ENCODE measurements at regions not wholly inside any gene's neighbourhood (a gene's known extent, or its start where the extent isn't known, plus 50 kb on each side); places are given as distances from the start of the nearest gene placed in this dataset.

DNA sequence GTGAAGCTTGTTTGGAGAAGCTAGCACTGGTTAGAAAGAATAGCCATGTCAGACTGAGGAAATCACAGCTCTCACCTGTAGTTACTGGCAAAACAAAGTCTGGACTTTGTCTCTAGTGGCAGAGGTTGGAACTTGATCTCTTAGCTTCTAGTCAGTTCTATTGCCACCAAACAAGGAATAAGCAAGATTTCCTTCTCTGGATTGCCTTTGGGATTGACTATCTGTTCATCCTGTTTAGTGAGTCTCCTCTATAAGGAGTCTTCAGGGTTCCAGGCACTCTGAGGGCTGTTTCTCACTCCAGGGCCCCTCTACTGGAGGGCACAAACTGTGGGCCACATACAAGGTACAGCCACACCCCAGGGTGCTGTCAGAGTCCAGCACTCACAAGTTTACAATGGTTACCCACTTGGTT, 426.6 kb upstream of the THBS1 start:
- H3K4me1 ChIP-seq: peaks cover 0 to 37% (median 15%) of the 10 kb centered on the region in 4 donors
- H3K36me3 ChIP-seq: no peaks in the 10 kb centered on the region
- TF ChIP-seq, protein P1, sequence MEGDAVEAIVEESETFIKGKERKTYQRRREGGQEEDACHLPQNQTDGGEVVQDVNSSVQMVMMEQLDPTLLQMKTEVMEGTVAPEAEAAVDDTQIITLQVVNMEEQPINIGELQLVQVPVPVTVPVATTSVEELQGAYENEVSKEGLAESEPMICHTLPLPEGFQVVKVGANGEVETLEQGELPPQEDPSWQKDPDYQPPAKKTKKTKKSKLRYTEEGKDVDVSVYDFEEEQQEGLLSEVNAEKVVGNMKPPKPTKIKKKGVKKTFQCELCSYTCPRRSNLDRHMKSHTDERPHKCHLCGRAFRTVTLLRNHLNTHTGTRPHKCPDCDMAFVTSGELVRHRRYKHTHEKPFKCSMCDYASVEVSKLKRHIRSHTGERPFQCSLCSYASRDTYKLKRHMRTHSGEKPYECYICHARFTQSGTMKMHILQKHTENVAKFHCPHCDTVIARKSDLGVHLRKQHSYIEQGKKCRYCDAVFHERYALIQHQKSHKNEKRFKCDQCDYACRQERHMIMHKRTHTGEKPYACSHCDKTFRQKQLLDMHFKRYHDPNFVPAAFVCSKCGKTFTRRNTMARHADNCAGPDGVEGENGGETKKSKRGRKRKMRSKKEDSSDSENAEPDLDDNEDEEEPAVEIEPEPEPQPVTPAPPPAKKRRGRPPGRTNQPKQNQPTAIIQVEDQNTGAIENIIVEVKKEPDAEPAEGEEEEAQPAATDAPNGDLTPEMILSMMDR (IDR thresholded peaks at IDR 0.05): no peak
- no peak for DNase-seq
- intact Hi-C loops (cut with DNase I; ENCODE audit: low total_unique reads): no loop called here
- H3K4me3 ChIP-seq: no peak overlapping the region
- no peaks in the 10 kb centered on the region for H3K9me3 ChIP-seq
- no peak overlapping the region for H3K27ac ChIP-seq
- H3K27me3 ChIP-seq: no peaks in the 10 kb centered on the region

DNA sequence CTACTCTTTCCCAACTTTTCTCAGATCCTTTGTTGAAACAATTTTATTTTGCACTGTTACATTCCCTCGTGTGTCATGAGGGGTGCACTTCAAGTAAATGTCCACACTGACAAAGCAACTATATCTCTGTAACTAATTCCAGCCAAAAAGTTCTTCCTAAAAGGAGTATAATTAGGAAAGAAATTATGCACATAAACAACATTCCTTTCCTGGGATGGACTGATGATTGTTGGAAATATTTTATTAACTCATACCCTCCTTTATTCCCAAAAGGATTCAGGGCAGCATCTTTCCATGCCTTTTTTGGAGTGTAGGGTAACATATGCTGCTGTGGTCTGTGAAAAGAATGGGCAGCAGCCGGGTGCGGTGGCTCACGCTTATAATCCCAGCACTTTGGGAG, 426.1 kb upstream of the THBS1 start:
- H3K27me3 ChIP-seq: no peaks in the 10 kb centered on the region
- no peak for DNase-seq
- no peak overlapping the region for H3K4me3 ChIP-seq
- H3K36me3 ChIP-seq: no peaks in the 10 kb centered on the region
- H3K4me1 ChIP-seq: peaks cover 0 to 37% (median 15%) of the 10 kb centered on the region in 4 donors
- no peak overlapping the region for H3K27ac ChIP-seq
- intact Hi-C loops (cut with DNase I; ENCODE audit: low total_unique reads): no loop called here
- no peaks in the 10 kb centered on the region for H3K9me3 ChIP-seq
- TF ChIP-seq, protein P1 (IDR thresholded peaks at IDR 0.05): no peak

DNA sequence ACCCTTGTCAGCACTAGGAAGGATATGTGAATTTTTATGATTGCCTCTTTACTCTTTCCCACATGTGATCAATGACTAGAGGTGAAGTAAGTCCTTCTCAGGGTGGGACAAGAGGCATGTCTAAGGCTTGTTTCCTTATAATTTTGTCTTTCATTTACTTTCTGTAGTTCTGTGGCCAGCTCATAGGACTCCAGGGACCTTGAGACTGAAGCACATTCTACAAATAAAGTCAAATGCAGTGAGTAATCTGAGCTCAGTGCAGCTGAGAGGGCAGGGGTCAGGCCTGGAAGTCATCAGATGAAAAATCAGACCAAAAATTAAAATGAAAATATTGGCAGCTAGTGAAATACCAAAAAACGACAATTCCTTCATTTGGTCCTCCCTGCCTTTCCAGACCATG, 424.7 kb upstream of the THBS1 start:
- Histone ChIP-seq H3K27me3 (no peaks in the 10 kb centered on the region), H3K4me1 (peaks cover 0 to 37% (median 15%) of the 10 kb centered on the region in 4 donors), H3K36me3 (no peaks in the 10 kb centered on the region), H3K9me3 (no peaks in the 10 kb centered on the region), H3K27ac (peak overlapping the region; percentile 44 to 57), H3K4me3 (no peak overlapping the region)
- TF ChIP-seq, protein P1 (IDR thresholded peaks at IDR 0.05): no peak
- intact Hi-C loops (cut with DNase I; ENCODE audit: low total_unique reads): no loop called here
- peak in 1 of 2 donors; percentile 29 for DNase-seq

DNA sequence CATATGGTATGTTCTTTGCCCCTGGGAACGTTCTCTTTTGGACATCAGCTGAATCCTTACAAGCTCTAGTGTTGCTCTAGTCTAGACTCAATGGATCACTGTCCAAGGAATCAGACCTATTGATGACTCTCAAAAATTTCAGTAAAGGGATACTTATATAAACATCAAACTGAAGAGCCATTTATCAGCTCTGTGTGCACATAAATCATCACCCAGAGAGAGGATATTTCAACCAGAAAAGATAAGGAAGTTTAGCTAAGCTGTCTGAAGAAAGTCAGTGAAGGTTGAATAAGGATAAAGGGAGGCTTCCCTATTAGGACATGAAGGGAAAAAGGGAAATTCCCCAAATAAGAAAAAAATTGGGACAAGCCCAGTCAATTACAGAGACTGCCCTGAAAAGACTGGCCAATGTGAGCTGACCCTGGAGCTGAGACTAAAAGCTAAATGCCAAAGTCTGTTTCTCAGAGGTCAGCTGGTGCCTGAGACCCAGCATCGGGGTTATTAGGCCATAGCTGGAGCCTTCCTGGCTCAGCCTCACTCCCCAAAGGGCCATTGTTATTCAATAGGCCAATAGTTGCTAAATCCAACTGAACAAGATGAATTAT, 424.1 kb upstream of the THBS1 start:
- Histone ChIP-seq H3K9me3 (no peaks in the 10 kb centered on the region), H3K27me3 (no peaks in the 10 kb centered on the region), H3K4me3 (no peak overlapping the region), H3K27ac (peak overlapping the region; percentile 44 to 57), H3K36me3 (no peaks in the 10 kb centered on the region), H3K4me1 (peaks cover 0 to 37% (median 15%) of the 10 kb centered on the region in 4 donors)
- TF ChIP-seq, protein P1 (IDR thresholded peaks at IDR 0.05): no peak
- intact Hi-C loops (cut with DNase I; ENCODE audit: low total_unique reads): no loop called here
- DNase-seq: peak; percentile 56 to 68

DNA sequence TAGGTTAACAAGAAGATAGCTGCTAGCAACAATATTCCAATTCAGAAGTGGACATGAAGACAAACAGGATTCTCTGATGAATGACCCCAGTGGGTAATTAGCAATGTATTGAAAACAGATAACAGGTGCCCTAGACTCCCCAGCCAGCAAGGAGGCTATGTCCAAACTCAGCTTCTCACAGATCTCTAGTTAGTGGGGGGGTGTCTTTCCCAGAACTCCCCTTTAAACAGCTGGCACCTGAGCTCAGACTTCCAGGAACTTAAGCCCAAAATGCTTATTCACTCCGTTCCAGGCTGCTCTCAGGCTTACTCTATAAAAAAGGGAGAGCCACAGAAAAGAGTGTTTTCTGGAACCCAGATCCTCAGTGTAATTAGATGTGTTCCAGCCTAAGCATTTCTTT, 423.0 kb upstream of the THBS1 start:
- TF ChIP-seq, protein P1 (IDR thresholded peaks at IDR 0.05): no peak
- Histone ChIP-seq H3K27me3 (no peaks in the 10 kb centered on the region), H3K9me3 (no peaks in the 10 kb centered on the region), H3K4me3 (no peak overlapping the region), H3K27ac (no peak overlapping the region), H3K4me1 (peaks cover 0 to 37% (median 15%) of the 10 kb centered on the region in 4 donors), H3K36me3 (no peaks in the 10 kb centered on the region)
- intact Hi-C loops (cut with DNase I; ENCODE audit: low total_unique reads): no loop called here
- no peak for DNase-seq

DNA sequence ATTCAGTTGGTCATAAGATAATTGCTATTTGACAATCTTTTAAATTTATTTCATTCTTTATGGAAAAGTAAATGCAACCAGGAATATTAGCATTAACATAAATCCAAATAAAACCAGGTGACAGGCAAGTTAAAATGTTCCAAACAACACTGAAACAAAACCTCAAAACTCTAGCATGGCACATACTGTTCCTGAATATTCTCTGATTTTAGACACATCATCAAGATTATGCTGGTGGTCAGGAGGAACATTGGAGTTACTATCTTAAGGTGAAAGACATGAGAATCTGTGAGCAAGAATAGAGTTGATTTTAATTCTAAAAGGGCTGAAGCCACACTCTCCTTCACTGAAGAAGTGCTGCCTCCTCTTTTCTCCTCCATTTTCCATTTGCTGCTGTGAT, 421.0 kb upstream of the THBS1 start:
- Histone ChIP-seq H3K4me1 (peaks cover 0 to 30% (median 8%) of the 10 kb centered on the region in 4 donors), H3K27ac (no peak overlapping the region), H3K9me3 (no peaks in the 10 kb centered on the region), H3K4me3 (no peak overlapping the region), H3K27me3 (no peaks in the 10 kb centered on the region), H3K36me3 (no peaks in the 10 kb centered on the region)
- intact Hi-C loops (cut with DNase I; ENCODE audit: low total_unique reads): no loop called here
- DNase-seq: no peak
- TF ChIP-seq, protein P1 (IDR thresholded peaks at IDR 0.05): no peak
